ENCODE measurements at regions not wholly inside any gene's neighbourhood (a gene's known extent, or its start where the extent isn't known, plus 50 kb on each side); places are given as distances from the start of the nearest gene placed in this dataset.

- Histone ChIP-seq H3K79me2 (ENCODE audit: control insufficient read depth, insufficient read depth, low read length) (no peaks in the 10 kb centered on the region), H2AFZ (ENCODE audit: low read length) (no peak overlapping the region)
- TF ChIP-seq CTCF (conservative IDR thresholded peaks at IDR 0.05 in 1 of 2, IDR thresholded peaks at IDR 0.05 in 1 of 2; ENCODE audit: low read depth in 1 of 2, low read length in 2 of 2) (no peak), EZH2 (IDR thresholded peaks at IDR 0.05; ENCODE audit: low read length, missing control alignments) (no peak)
Measured at GRCh38 chr4:33954759-33955158, 2289.6 kb downstream of the ARAP2 start.

GRCh38 chr4:33959519-33959918 is 2284.8 kb downstream of the ARAP2 start:
- no peaks in the 10 kb centered on the region for H3K9me3 ChIP-seq (ENCODE audit: control insufficient read depth, insufficient read depth, low read depth, low read length)
- H3K4me2 ChIP-seq (ENCODE audit: extremely low read depth, insufficient read depth, low read length), result no peak overlapping the region
- no peak overlapping the region for H3K9ac ChIP-seq (ENCODE audit: insufficient read depth, low read length)
- H3K79me2 ChIP-seq (ENCODE audit: control insufficient read depth, insufficient read depth, low read length), result no peaks in the 10 kb centered on the region
- peak in 1 of 2 donors; percentile 71 for DNase-seq (ENCODE audit: low read depth in 2 of 2)
- H3K27me3 ChIP-seq (ENCODE audit: control insufficient read depth, insufficient read depth, low read length), result no peaks in the 10 kb centered on the region
- H4K20me1 ChIP-seq (ENCODE audit: control insufficient read depth, extremely low read depth, insufficient read depth, low read length), result no peaks in the 10 kb centered on the region
- no peak overlapping the region for H3K27ac ChIP-seq (ENCODE audit: insufficient read depth, low read length)
- no peak for TF ChIP-seq CTCF (conservative IDR thresholded peaks at IDR 0.05 in 1 of 2, IDR thresholded peaks at IDR 0.05 in 1 of 2; ENCODE audit: low read depth in 1 of 2, low read length in 2 of 2)
- no peak for TF ChIP-seq EZH2 (IDR thresholded peaks at IDR 0.05; ENCODE audit: low read length, missing control alignments)
- H3K36me3 ChIP-seq (ENCODE audit: control insufficient read depth, insufficient read depth, low read length), result no peaks in the 10 kb centered on the region
- no peaks in the 10 kb centered on the region for H3K4me1 ChIP-seq (ENCODE audit: control insufficient read depth, extremely low read depth, insufficient read depth, low read length)
- H2AFZ ChIP-seq (ENCODE audit: low read length), result no peak overlapping the region
- H3K4me3 ChIP-seq (replicated peaks in 1 of 4; ENCODE audit: control extremely low read depth in 1 of 4, insufficient read depth in 1 of 4, low read depth in 3 of 4, low read length in 4 of 4), result no peak overlapping the region

More at GRCh38 chr4:33954759-33955158, 2289.6 kb downstream of the ARAP2 start:
- Histone ChIP-seq H3K4me1 (ENCODE audit: control insufficient read depth, extremely low read depth, insufficient read depth, low read length) (no peaks in the 10 kb centered on the region), H3K4me2 (ENCODE audit: extremely low read depth, insufficient read depth, low read length) (no peak overlapping the region), H3K9ac (ENCODE audit: insufficient read depth, low read length) (no peak overlapping the region), H4K20me1 (ENCODE audit: control insufficient read depth, extremely low read depth, insufficient read depth, low read length) (no peaks in the 10 kb centered on the region), H3K9me3 (ENCODE audit: control insufficient read depth, insufficient read depth, low read depth, low read length) (no peaks in the 10 kb centered on the region), H3K27ac (ENCODE audit: insufficient read depth, low read length) (no peak overlapping the region), H3K27me3 (ENCODE audit: control insufficient read depth, insufficient read depth, low read length) (no peaks in the 10 kb centered on the region), H3K36me3 (ENCODE audit: control insufficient read depth, insufficient read depth, low read length) (no peaks in the 10 kb centered on the region), H3K4me3 (replicated peaks in 1 of 4; ENCODE audit: control extremely low read depth in 1 of 4, insufficient read depth in 1 of 4, low read depth in 3 of 4, low read length in 4 of 4) (no peak overlapping the region)
- no peak for DNase-seq (ENCODE audit: low read depth in 2 of 2)

GRCh38 chr4:33961761-33962160 is 2282.6 kb downstream of the ARAP2 start:
- no peaks in the 10 kb centered on the region for H3K4me1 ChIP-seq (ENCODE audit: control insufficient read depth, extremely low read depth, insufficient read depth, low read length)
- H3K79me2 ChIP-seq (ENCODE audit: control insufficient read depth, insufficient read depth, low read length), result no peaks in the 10 kb centered on the region
- TF ChIP-seq CTCF (conservative IDR thresholded peaks at IDR 0.05 in 1 of 2, IDR thresholded peaks at IDR 0.05 in 1 of 2; ENCODE audit: low read depth in 1 of 2, low read length in 2 of 2) (no peak), EZH2 (IDR thresholded peaks at IDR 0.05; ENCODE audit: low read length, missing control alignments) (no peak)
- no peak overlapping the region for H3K4me3 ChIP-seq (replicated peaks in 1 of 4; ENCODE audit: control extremely low read depth in 1 of 4, insufficient read depth in 1 of 4, low read depth in 3 of 4, low read length in 4 of 4)
- H3K27ac ChIP-seq (ENCODE audit: insufficient read depth, low read length), result no peak overlapping the region
- H3K27me3 ChIP-seq (ENCODE audit: control insufficient read depth, insufficient read depth, low read length), result no peaks in the 10 kb centered on the region
- DNase-seq (ENCODE audit: low read depth in 2 of 2), result peak; percentile 2 to 55
- no peaks in the 10 kb centered on the region for H4K20me1 ChIP-seq (ENCODE audit: control insufficient read depth, extremely low read depth, insufficient read depth, low read length)
- H2AFZ ChIP-seq (ENCODE audit: low read length), result no peak overlapping the region
- no peaks in the 10 kb centered on the region for H3K36me3 ChIP-seq (ENCODE audit: control insufficient read depth, insufficient read depth, low read length)
- H3K9me3 ChIP-seq (ENCODE audit: control insufficient read depth, insufficient read depth, low read depth, low read length), result no peaks in the 10 kb centered on the region
- no peak overlapping the region for H3K9ac ChIP-seq (ENCODE audit: insufficient read depth, low read length)
- no peak overlapping the region for H3K4me2 ChIP-seq (ENCODE audit: extremely low read depth, insufficient read depth, low read length)

Data from fibroblast of lung (primary cell).